Omental fat pad (tissue), 3 donors: ENCODE measurements at regions not wholly inside any gene's neighbourhood (a gene's known extent, or its start where the extent isn't known, plus 50 kb on each side); places are given as distances from the start of the nearest gene placed in this dataset.

Experiments
- ATAC-seq: fragments of 150-250 bp; one replicate; pipeline ENCODE4 v1.9.1; 2016; ENCODE audit warnings: mild to moderate bottlenecking, moderate library complexity; ENCODE audit not compliant: low FRiP score
- DNase-seq: peaks from one replicate; pipeline ENCODE4 v3.0.0-alpha.2; 2019; ENCODE audit warnings: low spot score
- CTCF ChIP-seq, 3 donors: fragments of 450-650 bp; IDR thresholded peaks; one replicate each; pipeline ENCODE4 v1.5.1; 2016 to 2017; ENCODE audit warnings: antibody characterized with exemption in 3 of 3, mild to moderate bottlenecking in 3 of 3, moderate library complexity in 2 of 3

GRCh38 chr14:34325493-34325892, 136.5 kb downstream of the SPTSSA start:
- no peak for ATAC-seq
- no peak for DNase-seq
- no peak for TF ChIP-seq CTCF (IDR thresholded peaks at IDR 0.05)

- DNase-seq (no peak), ATAC-seq (no peak)
- TF ChIP-seq CTCF (IDR thresholded peaks at IDR 0.05): no peak
These were observed 137.7 kb downstream of the SPTSSA start for GRCh38 chr14:34324363-34324795.

- no peak for ATAC-seq
- no peak for DNase-seq
- no peak for TF ChIP-seq CTCF (IDR thresholded peaks at IDR 0.05)
These were observed 139.1 kb downstream of the SPTSSA start for GRCh38 chr14:34322940-34323418.

- ATAC-seq (no peak), DNase-seq (no peak)
- no peak for TF ChIP-seq CTCF (IDR thresholded peaks at IDR 0.05)
These were observed 142.9 kb downstream of the SPTSSA start for GRCh38 chr14:34319140-34319539.

GRCh38 chr14:34318014-34318413, 144.0 kb downstream of the SPTSSA start:
- ATAC-seq (no peak), DNase-seq (no peak)
- TF ChIP-seq CTCF (IDR thresholded peaks at IDR 0.05): no peak

- TF ChIP-seq CTCF (IDR thresholded peaks at IDR 0.05): no peak
- no peak for DNase-seq
- ATAC-seq: no peak
These were observed 151.3 kb downstream of the SPTSSA start for GRCh38 chr14:34310724-34311123.

GRCh38 chr14:34303811-34304210, 158.2 kb downstream of the SPTSSA start:
- DNase-seq: no peak
- no peak for TF ChIP-seq CTCF (IDR thresholded peaks at IDR 0.05)
- ATAC-seq: no peak
